ENCODE measurements at regions not wholly inside any gene's neighbourhood (a gene's known extent, or its start where the extent isn't known, plus 50 kb on each side); places are given as distances from the start of the nearest gene placed in this dataset.

DNA sequence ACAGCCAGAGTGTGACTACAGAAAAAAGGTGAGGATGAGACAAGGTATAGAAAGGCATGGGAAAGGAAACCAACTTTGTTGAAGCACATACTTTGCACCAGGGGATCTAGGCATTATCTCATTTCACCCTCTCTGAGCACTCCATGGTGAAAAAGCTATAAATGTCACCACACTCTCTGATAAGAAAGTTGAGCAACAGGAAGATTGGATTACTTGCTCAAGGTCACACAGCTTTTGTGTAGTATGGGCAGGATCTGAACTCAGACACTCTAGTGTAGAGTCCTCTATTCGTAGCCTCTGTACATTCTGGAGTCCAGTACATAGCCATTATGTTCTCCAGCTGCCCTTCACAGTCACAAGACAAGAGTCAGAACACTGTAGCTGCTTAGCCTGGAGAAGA lies 163.4 kb upstream of the SEMA6D start:
- no peak for TF ChIP-seq TAF1 (IDR thresholded peaks at IDR 0.05; ENCODE audit: borderline replicate concordance, low read depth, low read length)
- TF ChIP-seq POLR2A (IDR thresholded peaks at IDR 0.05; ENCODE audit: low read depth, low read length): no peak

Data from GM12892 (cell line).